Middle frontal gyrus (tissue), 1 donor: ENCODE measurements at regions not wholly inside any gene's neighbourhood (a gene's known extent, or its start where the extent isn't known, plus 50 kb on each side); places are given as distances from the start of the nearest gene placed in this dataset.
"Not testable (repeated sequence)": the region's sequence is repeated elsewhere in the genome, so short reads cannot be mapped to it uniquely, and the experiment has no call there.

Source experiments
- DNase-seq: peaks from one replicate; pipeline ENCODE4 v3.0.0-alpha.2; 2015; ENCODE audit warnings: low spot score; ENCODE audit errors: extremely low spot score

DNA sequence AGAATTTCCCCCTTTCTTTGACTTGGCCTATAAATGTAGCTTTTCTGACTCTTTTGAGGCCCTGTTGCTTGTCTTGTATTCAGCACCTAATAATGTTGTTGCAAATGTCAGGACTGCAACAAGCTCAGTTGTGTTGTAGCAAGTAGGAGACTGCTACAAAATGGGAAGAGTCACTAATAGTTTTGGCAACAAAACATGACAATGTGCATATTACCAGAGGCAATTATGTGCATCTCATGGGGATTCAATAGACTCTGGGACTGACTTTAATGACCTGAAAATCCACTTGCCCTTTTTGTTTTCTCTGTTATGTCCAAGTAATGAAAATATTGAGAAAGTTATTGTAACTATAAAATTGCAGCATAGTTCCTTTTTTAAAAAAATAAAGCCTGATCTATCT, 368.4 kb downstream of the OSTF1 start:
- DNase-seq = no peak

DNA sequence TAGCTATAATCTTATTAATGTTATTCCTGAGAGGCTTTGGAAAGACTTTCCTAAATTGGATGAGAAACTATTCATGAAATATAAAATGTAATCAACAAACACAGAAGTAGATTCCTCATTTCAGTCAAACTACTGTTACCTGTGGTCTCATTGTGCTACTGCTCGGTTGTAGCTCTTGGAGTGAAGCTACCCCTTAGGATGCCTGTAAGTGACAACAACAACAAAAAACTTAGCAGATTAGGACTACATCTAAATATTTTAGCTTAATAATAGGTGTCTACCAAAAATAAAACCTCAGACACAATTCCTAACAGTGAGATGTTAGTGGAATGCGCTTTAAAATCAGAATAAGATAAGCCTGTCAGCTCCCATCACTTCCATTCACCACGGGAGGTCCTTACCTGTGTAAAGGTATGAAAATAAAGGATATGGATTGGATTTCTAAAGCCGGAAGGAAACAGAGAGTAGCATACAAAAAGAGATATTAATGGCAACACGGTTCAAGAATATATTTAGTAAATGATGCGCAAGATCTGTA, 369.2 kb downstream of the OSTF1 start:
- no peak for DNase-seq

DNA sequence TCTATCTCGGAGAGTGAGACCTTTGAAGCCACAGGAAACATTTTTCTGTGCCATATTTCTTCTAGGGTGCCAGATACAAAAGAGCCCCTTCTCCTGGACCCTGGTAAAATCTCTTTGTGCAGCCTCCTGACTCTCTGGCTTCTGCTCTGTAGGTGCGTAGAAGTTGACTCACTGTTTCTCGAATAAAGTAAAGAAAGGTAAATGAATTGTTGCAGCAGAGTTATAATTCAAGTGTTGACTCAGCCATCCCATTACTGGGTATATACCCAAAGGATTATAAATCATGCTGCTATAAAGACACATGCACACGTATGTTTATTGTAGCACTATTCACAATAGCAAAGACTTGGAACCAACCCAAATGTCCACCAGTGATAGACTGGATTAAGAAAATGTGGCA, 371.0 kb downstream of the OSTF1 start:
- not testable (repeated sequence) for DNase-seq

- DNase-seq = no peak
Observed at GRCh38 chr9:75461183-75461582, 372.9 kb downstream of the OSTF1 start.

GRCh38 chr9:75462866-75463265, 374.6 kb downstream of the OSTF1 start:
- no peak for DNase-seq

DNA sequence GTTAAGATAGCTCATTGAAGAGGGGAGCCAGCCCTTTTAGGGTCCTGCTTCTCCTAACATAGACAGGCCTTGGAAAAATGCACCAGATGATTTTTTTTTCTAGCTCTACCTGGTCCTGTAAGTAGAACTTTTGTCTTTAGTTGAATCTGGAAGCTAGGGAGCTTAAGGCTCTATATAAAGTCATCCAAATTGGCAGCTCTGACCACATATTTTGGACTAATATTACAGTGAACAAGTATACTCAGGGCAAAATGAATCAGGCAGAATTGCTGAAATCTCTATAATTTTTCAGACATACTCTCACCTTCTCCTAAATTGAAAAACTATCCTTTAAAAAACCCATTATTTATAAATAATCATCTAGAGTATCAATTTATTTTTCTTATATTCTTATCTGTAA, 375.6 kb downstream of the OSTF1 start:
- no peak for DNase-seq

GRCh38 chr9:75464726-75465125, 376.4 kb downstream of the OSTF1 start:
- no peak for DNase-seq

DNA sequence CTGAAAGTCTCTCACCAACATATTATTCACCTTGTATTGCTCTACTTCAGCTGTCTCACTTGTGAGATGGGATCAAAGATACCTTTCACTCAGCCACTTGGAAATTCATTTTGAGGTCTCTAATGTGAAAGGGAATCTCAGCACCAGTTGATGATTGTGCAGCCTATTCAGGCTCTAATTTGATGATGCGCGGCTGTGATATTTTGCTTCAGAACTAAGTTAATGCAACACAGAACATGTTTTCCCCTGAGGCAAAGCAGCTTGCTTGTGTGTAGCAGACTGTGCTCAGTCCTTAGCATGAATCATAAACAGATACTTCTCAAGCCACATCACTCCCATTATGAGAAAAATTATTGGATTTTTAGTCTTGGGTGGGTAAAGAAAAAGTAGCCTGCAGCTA, 378.8 kb downstream of the OSTF1 start:
- DNase-seq = no peak

DNA sequence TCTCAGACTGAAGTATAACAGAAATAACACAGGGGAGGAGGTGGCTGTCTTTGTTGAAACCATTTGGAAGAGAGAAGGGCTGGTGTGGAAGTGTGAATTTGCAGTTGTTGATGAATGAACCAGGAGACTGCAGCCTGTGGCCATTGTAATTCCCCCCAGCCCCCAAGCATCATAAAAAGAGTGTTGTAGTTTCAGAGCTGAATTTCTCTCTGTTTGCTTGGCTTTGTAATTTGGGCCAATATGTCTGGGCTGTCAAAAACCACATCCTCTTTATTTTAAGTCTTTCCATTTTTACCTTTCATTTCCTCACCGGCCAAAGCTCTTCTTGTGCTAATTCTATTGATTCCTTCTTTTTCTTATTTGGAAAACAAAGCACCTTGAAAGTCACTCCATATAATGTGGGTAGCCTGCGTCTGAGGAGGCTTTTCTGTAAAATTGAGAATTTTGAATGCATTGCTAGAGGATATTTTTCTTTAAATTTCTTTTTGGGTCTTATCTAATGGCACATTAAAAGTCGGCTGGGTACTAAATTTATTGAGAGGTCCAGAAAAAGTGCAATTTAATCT, 383.3 kb downstream of the OSTF1 start:
- no peak for DNase-seq

DNA sequence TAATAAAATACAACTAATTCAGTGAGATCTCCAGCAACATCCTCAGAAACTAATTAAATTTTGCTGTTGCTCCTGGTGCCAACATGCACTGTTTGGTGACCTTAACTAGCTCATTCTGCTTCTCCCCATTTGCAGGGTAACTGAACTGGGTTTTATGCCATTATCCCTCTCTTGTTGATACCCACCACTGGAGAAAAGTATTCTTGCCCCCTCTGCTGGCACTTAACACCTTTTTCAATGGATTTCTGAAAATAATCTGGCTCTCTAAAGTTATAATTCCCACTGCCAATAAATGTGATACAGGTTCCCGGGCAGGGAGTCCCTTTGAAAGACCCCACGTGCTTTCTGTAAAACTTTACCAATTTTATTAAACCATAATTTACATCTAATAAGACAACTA, 394.3 kb downstream of the OSTF1 start:
- no peak for DNase-seq

- DNase-seq = no peak
Observed at GRCh38 chr9:75483636-75484035, 395.3 kb downstream of the OSTF1 start.

- no peak for DNase-seq
Observed at GRCh38 chr9:75487856-75488718, 399.8 kb downstream of the OSTF1 start.

- DNase-seq = no peak
Observed at GRCh38 chr9:75488719-75489110, 400.4 kb downstream of the OSTF1 start.

- DNase-seq = no peak
Observed at GRCh38 chr9:75490326-75490725, 400.1 kb upstream of the PCSK5 start.

DNA sequence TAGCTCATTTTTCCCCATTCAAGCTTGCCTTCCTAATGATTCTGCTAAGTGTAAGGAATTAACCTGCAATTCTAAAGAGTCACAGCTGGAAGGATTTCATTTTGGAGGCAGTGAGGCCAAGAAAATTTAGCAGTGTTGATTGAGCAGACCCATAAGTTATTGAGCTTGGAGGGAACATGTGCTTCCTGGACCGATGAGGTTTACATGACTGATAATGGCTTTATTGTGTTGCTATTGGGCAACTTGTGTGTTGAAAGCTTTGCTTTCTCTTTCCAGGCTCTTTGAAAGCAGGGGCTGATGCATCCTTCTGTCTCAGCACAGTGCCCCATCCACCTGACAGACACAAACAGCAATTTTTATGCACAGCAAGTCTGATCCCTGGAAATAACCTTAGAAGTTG, 398.9 kb upstream of the PCSK5 start:
- no peak for DNase-seq

DNA sequence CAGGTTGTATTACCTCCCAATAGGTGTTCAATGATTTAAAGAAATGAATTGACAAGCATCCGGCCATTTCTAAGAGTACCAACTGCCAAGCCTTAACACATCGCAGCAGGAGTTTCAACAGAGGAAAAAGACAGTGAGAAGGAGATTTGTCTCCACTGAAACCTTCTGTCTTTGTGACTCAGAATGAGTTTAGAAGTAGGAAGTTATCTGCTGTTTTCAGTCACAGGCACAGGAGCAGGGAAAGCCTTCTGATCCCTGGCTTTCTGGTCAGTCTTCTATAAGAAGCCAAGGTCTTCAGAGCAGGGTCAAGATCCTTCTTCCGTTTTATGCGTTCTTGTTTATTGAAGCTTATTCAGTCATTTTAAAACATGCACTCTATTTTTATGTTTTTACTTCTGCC, 390.7 kb upstream of the PCSK5 start:
- DNase-seq = no peak

DNA sequence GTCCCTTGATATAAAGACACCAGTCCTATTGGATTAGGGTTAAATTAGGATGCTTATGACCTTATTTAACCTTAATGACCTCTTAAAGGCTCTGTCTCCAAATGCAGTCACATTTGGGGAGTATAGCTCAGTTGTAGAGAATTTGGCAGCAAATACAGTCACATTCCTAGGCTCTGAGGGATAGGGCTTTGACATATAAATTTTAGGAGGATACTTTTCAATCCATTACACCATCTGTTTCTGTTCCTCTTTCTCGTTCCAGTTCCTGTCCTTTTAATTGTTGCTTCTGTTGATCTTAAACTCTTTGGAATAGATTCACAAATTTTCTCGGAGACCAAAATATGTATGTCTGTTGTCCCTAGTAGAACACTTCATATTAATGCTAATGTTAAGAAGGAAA, 390.0 kb upstream of the PCSK5 start:
- no peak for DNase-seq

GRCh38 chr9:75500940-75501339, 389.5 kb upstream of the PCSK5 start:
- not testable (repeated sequence) for DNase-seq

- no peak for DNase-seq
Observed at GRCh38 chr9:75504721-75505120, 385.8 kb upstream of the PCSK5 start.

DNA sequence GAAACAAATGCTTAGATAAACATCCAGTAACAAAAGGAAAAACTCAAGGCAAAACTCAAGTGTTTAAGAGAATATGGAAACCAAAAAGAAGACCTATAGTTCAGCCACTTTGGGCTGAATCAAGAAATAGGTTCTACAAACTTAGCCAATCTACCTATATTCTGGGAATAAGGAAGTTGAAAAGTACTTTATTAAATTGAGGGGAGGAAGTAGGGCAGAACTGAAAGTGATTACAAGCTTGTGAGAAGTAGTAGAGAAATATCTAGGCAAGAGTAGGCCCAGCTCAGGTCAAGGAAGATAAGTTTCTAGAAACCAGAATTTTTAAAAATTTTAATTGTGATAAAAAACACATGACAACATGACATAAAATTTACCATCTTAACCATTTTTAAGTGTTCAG, 384.8 kb upstream of the PCSK5 start:
- DNase-seq = no peak

GRCh38 chr9:75529463-75529862, 361.0 kb upstream of the PCSK5 start:
- DNase-seq = no peak

DNA sequence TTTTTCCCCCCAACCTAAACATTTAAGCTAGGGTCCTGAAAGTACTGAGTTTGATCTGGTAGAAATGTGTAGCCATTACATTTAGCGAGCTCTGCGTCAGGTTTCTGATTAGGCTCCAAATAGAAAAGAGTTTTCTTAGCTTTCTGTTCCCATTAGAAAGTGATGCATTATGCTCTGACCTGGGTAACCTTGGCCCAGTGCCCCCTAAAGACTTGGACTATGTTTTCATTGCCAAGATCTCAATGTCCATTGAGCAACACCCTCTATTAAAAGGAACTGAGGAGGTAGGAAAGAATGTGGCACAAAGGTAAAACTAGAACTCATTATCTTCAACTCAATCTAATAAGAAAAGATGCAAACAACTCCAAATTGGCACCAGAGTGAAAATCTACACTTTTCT, 358.9 kb upstream of the PCSK5 start:
- no peak for DNase-seq
